Hepatocyte (in vitro differentiated cells): ENCODE measurements at regions not wholly inside any gene's neighbourhood (a gene's known extent, or its start where the extent isn't known, plus 50 kb on each side); places are given as distances from the start of the nearest gene placed in this dataset.

Experiments used
- DNase-seq: peaks from one replicate; pipeline ENCODE4 v3.0.0-alpha.2; 2016; ENCODE audit warnings: low spot score
- H2AFZ ChIP-seq: fragments of 200-600 bp; sonication (generic); 2 replicates; pipeline ENCODE4 v1.6.0; 2016; ENCODE audit warnings: antibody characterized with exemption, mild to moderate bottlenecking
- H3K27ac ChIP-seq: fragments of 200-600 bp; sonication (generic); 2 replicates; pipeline ENCODE4 v1.5.1; 2016; ENCODE audit warnings: mild to moderate bottlenecking
- H3K27me3 ChIP-seq: fragments of 200-600 bp; sonication (generic); 2 replicates; pipeline ENCODE4 v1.6.1; 2016
- H3K36me3 ChIP-seq: fragments of 200-600 bp; sonication (generic); replicated peaks from 2 replicates; pipeline ENCODE4 v1.5.1; 2016; ENCODE audit warnings: low read depth; ENCODE audit not compliant: insufficient read depth
- H3K4me1 ChIP-seq: fragments of 200-600 bp; sonication (generic); 2 replicates; pipeline ENCODE4 v1.5.1; 2016; ENCODE audit warnings: mild to moderate bottlenecking, moderate library complexity; ENCODE audit not compliant: insufficient read depth
- H3K4me2 ChIP-seq: fragments of 200-600 bp; sonication (generic); 2 replicates; pipeline ENCODE4 v1.6.0; 2016
- H3K4me3 ChIP-seq: fragments of 200-600 bp; sonication (generic); 2 replicates; pipeline ENCODE4 v1.5.1; 2016; ENCODE audit warnings: mild to moderate bottlenecking
- H3K79me2 ChIP-seq: fragments of 200-600 bp; sonication (generic); 2 replicates; pipeline ENCODE4 v1.6.0; 2017; ENCODE audit warnings: mild to moderate bottlenecking
- H3K9me2 ChIP-seq: fragments of 200-600 bp; sonication (generic); replicated peaks from 2 replicates; pipeline ENCODE4 v1.6.0; 2017; ENCODE audit warnings: mild to moderate bottlenecking; ENCODE audit not compliant: insufficient read depth
- H3K9me3 ChIP-seq: fragments of 200-600 bp; sonication (generic); 2 replicates; pipeline ENCODE4 v1.5.1; 2016; ENCODE audit warnings: low read depth, mild to moderate bottlenecking
- H4K20me1 ChIP-seq: fragments of 200-600 bp; sonication (generic); 2 replicates; pipeline ENCODE4 v1.6.0; 2016; ENCODE audit warnings: mild to moderate bottlenecking; ENCODE audit not compliant: insufficient read depth, poor library complexity, severe bottlenecking
- EZH2 ChIP-seq: fragments of 200-600 bp; sonication (generic); IDR thresholded peaks from 2 replicates; pipeline ENCODE4 v1.6.1; 2016; ENCODE audit warnings: antibody characterized with exemption, mild to moderate bottlenecking, borderline replicate concordance
- EZH2phosphoT487 ChIP-seq: fragments of 200-600 bp; sonication (generic); IDR thresholded peaks from one replicate; pipeline ENCODE4 v1.6.1; 2018; ENCODE audit warnings: antibody characterized with exemption, mild to moderate bottlenecking, low read depth, moderate library complexity; ENCODE audit not compliant: unreplicated experiment, severe bottlenecking
- WGBS: methylation state at CpG from one replicate; pipeline ENCODE4 v1.1.6; 2016; ENCODE audit warnings: low lambda C conversion rate; ENCODE audit errors: missing lambda C conversion rate; 5-methylcytosine and 5-hydroxymethylcytosine counted together
- TF ChIP-seq, protein P1 (sequence below): fragments of 200-600 bp; sonication (generic); IDR thresholded peaks from 2 replicates; pipeline ENCODE4 v1.5.1; 2016; ENCODE audit warnings: antibody characterized with exemption, mild to moderate bottlenecking; ENCODE audit not compliant: poor library complexity

- H3K9me3 ChIP-seq = no peaks in the 10 kb centered on the region
- no peaks in the 10 kb centered on the region for H3K4me1 ChIP-seq
- H2AFZ ChIP-seq = no peak overlapping the region
- H3K27ac ChIP-seq = no peak overlapping the region
- no peaks in the 10 kb centered on the region for H3K36me3 ChIP-seq
- no peaks in the 10 kb centered on the region for H3K79me2 ChIP-seq
- no peaks in the 10 kb centered on the region for H3K9me2 ChIP-seq
- H3K4me3 ChIP-seq = no peak overlapping the region
- DNase-seq = no peak
- TF ChIP-seq, protein P1, sequence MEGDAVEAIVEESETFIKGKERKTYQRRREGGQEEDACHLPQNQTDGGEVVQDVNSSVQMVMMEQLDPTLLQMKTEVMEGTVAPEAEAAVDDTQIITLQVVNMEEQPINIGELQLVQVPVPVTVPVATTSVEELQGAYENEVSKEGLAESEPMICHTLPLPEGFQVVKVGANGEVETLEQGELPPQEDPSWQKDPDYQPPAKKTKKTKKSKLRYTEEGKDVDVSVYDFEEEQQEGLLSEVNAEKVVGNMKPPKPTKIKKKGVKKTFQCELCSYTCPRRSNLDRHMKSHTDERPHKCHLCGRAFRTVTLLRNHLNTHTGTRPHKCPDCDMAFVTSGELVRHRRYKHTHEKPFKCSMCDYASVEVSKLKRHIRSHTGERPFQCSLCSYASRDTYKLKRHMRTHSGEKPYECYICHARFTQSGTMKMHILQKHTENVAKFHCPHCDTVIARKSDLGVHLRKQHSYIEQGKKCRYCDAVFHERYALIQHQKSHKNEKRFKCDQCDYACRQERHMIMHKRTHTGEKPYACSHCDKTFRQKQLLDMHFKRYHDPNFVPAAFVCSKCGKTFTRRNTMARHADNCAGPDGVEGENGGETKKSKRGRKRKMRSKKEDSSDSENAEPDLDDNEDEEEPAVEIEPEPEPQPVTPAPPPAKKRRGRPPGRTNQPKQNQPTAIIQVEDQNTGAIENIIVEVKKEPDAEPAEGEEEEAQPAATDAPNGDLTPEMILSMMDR = no peak
- TF ChIP-seq EZH2phosphoT487 (no peak), EZH2 (no peak)
- H3K4me2 ChIP-seq = no peak overlapping the region
- no peaks in the 10 kb centered on the region for H3K27me3 ChIP-seq
- H4K20me1 ChIP-seq = no peaks in the 10 kb centered on the region
- 86% methylated on average over 4 of the region's 4 CpGs for WGBS
Observed at GRCh38 chr6:120111001-120111400, 761.4 kb upstream of the MAN1A1 start.

- Histone ChIP-seq H3K36me3 (no peaks in the 10 kb centered on the region), H3K9me2 (no peaks in the 10 kb centered on the region), H3K4me1 (no peaks in the 10 kb centered on the region), H3K4me3 (no peak overlapping the region), H3K79me2 (no peaks in the 10 kb centered on the region), H4K20me1 (no peaks in the 10 kb centered on the region), H3K27me3 (no peaks in the 10 kb centered on the region), H2AFZ (no peak overlapping the region), H3K27ac (no peak overlapping the region), H3K4me2 (no peak overlapping the region), H3K9me3 (no peaks in the 10 kb centered on the region)
- TF ChIP-seq, protein P1 = no peak
- TF ChIP-seq EZH2 (no peak), EZH2phosphoT487 (no peak)
- no peak for DNase-seq
- 93% methylated on average over 1 of the region's 1 CpG for WGBS
Observed at GRCh38 chr6:120108061-120108795, 758.7 kb upstream of the MAN1A1 start.

DNA sequence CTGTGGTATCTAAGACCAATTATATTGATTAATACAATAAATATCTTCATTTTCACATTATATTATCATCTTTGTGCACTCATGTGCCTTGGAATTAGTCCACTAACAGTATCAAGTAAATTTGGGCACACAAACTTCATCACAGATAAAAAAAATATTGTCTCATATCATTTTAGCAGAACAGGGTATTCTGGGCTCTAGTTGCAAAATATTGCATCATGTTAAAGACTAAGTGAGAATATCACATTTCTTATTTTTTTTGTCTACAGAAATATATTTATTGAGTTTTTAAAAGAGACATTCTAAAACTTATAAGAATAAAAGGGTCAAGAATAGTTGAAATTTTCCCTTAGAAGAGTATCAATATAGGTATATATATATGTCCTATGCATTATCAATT lies 754.1 kb upstream of the MAN1A1 start:
- Histone ChIP-seq H3K9me2 (no peaks in the 10 kb centered on the region), H3K27me3 (no peaks in the 10 kb centered on the region), H3K36me3 (no peaks in the 10 kb centered on the region), H3K79me2 (no peaks in the 10 kb centered on the region), H3K4me2 (no peak overlapping the region), H4K20me1 (no peaks in the 10 kb centered on the region), H3K9me3 (no peaks in the 10 kb centered on the region), H3K4me1 (no peaks in the 10 kb centered on the region), H3K27ac (no peak overlapping the region), H3K4me3 (no peak overlapping the region), H2AFZ (no peak overlapping the region)
- TF ChIP-seq EZH2phosphoT487 (no peak), EZH2 (no peak)
- TF ChIP-seq, protein P1 = no peak
- DNase-seq = no peak
